Loucy (cell line): ENCODE measurements at regions not wholly inside any gene's neighbourhood (a gene's known extent, or its start where the extent isn't known, plus 50 kb on each side); places are given as distances from the start of the nearest gene placed in this dataset.

Source experiments
- EZH2phosphoT487 ChIP-seq: fragments of 200-600 bp; IDR thresholded peaks from 2 replicates; pipeline ENCODE4 v1.6.1; 2018; ENCODE audit warnings: antibody characterized with exemption, mild to moderate bottlenecking, moderate library complexity, borderline replicate concordance
- TF ChIP-seq, protein P1 (sequence below): fragments of 200-600 bp; sonication (generic); conservative IDR thresholded peaks from 2 replicates; pipeline ENCODE4 v1.5.1; 2014; ENCODE audit warnings: mild to moderate bottlenecking, antibody characterized with exemption, low read length

GRCh38 chr9:22189471-22189870, 180.4 kb upstream of the CDKN2B start:
- TF ChIP-seq, protein P1, sequence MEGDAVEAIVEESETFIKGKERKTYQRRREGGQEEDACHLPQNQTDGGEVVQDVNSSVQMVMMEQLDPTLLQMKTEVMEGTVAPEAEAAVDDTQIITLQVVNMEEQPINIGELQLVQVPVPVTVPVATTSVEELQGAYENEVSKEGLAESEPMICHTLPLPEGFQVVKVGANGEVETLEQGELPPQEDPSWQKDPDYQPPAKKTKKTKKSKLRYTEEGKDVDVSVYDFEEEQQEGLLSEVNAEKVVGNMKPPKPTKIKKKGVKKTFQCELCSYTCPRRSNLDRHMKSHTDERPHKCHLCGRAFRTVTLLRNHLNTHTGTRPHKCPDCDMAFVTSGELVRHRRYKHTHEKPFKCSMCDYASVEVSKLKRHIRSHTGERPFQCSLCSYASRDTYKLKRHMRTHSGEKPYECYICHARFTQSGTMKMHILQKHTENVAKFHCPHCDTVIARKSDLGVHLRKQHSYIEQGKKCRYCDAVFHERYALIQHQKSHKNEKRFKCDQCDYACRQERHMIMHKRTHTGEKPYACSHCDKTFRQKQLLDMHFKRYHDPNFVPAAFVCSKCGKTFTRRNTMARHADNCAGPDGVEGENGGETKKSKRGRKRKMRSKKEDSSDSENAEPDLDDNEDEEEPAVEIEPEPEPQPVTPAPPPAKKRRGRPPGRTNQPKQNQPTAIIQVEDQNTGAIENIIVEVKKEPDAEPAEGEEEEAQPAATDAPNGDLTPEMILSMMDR: no peak
- TF ChIP-seq EZH2phosphoT487: no peak
